ENCODE measurements at regions not wholly inside any gene's neighbourhood (a gene's known extent, or its start where the extent isn't known, plus 50 kb on each side); places are given as distances from the start of the nearest gene placed in this dataset.
A peak's percentile ranks its signal among the peaks of the same experiment; 100 is the strongest.

DNA sequence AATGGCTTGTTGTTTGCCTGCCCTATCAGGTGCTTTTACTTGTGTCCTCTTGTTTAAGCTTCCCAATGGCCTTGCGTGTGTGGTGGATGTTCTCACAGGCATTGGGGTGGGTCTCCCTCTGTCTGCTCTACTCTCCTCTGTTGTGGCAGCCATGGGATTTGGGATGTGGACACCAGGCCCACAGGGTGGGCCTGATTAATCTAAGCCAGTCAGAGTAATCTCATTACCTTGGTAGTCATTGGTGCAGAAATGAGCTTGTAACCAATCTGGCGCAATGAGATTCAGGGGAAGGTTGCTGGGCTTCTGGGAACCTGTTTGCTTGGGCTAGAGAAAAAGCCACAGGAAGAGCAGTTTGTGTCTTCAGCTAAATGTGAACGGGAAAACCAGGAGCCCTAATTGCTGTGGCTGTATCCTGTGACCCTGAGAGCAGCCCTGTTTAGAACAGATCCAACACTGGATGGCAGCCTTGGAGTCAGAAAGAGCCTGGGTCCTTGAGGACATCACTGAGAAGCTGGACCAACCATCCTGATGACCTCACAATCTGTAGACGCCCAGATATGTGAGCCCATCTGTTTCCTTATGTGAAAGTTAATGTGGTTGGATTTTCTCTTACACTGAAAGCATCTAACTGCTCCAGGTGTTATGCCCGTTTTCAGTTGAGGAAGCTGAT is 157.3 kb upstream of the UBE2E1 start:
- no peak for TF ChIP-seq EZH2phosphoT487 (IDR thresholded peaks at IDR 0.05; ENCODE audit: borderline replicate concordance)
- TF ChIP-seq, protein P1, sequence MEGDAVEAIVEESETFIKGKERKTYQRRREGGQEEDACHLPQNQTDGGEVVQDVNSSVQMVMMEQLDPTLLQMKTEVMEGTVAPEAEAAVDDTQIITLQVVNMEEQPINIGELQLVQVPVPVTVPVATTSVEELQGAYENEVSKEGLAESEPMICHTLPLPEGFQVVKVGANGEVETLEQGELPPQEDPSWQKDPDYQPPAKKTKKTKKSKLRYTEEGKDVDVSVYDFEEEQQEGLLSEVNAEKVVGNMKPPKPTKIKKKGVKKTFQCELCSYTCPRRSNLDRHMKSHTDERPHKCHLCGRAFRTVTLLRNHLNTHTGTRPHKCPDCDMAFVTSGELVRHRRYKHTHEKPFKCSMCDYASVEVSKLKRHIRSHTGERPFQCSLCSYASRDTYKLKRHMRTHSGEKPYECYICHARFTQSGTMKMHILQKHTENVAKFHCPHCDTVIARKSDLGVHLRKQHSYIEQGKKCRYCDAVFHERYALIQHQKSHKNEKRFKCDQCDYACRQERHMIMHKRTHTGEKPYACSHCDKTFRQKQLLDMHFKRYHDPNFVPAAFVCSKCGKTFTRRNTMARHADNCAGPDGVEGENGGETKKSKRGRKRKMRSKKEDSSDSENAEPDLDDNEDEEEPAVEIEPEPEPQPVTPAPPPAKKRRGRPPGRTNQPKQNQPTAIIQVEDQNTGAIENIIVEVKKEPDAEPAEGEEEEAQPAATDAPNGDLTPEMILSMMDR (conservative IDR thresholded peaks at IDR 0.05; ENCODE audit: low read length): 0 out of 2 replicates have a peak, but pooled peaks have one; percentile 20

Data from Loucy (cell line).